Cardiac fibroblast (primary cell): ENCODE measurements at regions not wholly inside any gene's neighbourhood (a gene's known extent, or its start where the extent isn't known, plus 50 kb on each side); places are given as distances from the start of the nearest gene placed in this dataset.
"Not testable (repeated sequence)": the region's sequence is repeated elsewhere in the genome, so short reads cannot be mapped to it uniquely, and the experiment has no call there.

ENCODE experiments used
- DNase-seq, 2 donors: peaks; one replicate each; pipeline versions ENCODE4 v3.0.0 to v3.0.0-alpha.2; 2010; ENCODE audit warnings: low read depth in 2 of 2
- H3K4me3 ChIP-seq, 2 donors: replicated peaks in 1 of 2; 1 replicate in 1 of 2; 2 replicates in 1 of 2; pipeline ENCODE4 v1.5.1; 2011; ENCODE audit warnings: low read depth in 2 of 2, low read length in 2 of 2, mild to moderate bottlenecking in 2 of 2, moderate library complexity in 1 of 2
- TF ChIP-seq, protein P1 (sequence below): IDR thresholded peaks from one replicate; pipeline ENCODE4 v1.5.1; 2011; ENCODE audit warnings: low read depth, mild to moderate bottlenecking, low read length, inconsistent platforms

DNA sequence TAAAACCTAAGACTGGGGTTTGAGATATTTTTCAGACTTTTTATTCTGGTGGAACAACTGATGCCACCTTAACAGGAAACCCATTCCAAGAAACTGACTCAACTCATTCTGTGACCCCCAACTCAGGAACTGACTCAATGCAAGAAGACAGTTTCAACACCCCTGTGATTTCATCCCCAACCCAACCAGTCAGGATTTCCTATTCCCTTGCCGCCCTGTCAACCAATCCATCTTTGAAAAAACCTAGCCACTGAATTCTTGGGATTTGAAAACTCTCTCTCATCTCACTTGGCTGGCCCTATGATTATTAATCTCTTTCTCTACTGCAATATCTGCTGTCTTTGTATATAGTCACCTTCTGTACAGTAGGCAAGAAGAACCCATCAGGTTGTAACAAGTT is 1211.9 kb upstream of the ATXN8OS start:
- H3K4me3 ChIP-seq, result no peak overlapping the region
- TF ChIP-seq, protein P1, sequence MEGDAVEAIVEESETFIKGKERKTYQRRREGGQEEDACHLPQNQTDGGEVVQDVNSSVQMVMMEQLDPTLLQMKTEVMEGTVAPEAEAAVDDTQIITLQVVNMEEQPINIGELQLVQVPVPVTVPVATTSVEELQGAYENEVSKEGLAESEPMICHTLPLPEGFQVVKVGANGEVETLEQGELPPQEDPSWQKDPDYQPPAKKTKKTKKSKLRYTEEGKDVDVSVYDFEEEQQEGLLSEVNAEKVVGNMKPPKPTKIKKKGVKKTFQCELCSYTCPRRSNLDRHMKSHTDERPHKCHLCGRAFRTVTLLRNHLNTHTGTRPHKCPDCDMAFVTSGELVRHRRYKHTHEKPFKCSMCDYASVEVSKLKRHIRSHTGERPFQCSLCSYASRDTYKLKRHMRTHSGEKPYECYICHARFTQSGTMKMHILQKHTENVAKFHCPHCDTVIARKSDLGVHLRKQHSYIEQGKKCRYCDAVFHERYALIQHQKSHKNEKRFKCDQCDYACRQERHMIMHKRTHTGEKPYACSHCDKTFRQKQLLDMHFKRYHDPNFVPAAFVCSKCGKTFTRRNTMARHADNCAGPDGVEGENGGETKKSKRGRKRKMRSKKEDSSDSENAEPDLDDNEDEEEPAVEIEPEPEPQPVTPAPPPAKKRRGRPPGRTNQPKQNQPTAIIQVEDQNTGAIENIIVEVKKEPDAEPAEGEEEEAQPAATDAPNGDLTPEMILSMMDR, result no peak
- no peak for DNase-seq

DNA sequence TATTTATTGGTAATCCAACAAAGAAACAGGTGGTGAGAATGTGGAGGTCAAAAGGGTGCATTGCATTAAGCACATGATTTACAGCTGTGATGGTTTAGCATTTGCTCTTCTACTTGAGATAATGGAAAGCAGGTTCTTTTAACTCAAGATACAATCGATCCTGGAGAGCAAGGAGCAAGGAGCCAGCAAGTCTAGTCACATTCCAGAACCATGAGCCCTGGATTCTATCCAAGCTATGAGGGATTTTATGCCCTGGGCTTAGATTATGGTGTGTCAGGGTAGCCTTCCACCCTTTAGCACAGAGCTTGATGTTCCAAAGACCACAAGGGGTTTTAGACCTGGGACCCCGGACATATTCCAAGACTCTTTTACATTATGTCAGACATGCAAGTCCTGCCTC is 1213.9 kb upstream of the ATXN8OS start:
- DNase-seq, H3K4me3 ChIP-seq: not testable (repeated sequence)

DNA sequence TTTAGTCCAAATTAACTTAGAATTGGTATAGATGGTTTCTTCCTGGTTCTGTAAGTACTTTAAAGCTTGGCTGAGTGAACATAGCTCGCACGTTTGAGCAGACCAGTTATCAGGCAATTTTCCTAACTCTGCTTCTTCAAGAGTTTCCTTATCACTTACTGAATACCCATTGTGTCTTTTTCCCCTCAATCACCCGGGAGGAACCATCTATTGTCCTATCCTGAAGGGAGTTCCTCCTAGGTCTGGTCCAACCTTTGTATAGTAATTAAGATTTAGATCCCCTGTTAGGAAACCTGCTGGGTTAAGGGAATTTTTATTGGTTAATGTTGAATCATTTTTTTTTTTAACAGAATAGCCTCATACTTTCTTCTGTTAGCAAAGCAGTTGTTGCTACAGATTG is 1215.0 kb upstream of the ATXN8OS start:
- H3K4me3 ChIP-seq, DNase-seq: not testable (repeated sequence)

DNA sequence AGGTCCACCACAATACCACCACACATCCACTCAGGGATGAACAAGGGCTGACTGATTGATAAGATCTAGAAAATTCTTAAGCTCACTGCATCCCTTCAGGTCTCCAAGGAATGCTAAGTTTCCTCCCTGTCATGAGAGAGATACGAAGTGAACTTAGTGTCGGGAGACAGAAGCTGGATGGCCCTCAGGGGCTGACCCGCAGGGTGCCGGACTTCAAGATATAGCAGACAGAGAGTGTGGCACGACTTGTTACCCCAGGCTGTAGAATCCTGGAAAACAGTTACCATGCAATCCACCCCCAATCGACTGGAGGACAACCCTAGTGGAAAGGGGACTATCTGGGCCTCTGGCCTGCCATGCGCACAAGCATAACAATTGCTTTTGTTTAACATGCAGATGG is 1217.5 kb upstream of the ATXN8OS start:
- H3K4me3 ChIP-seq, DNase-seq: not testable (repeated sequence)

DNA sequence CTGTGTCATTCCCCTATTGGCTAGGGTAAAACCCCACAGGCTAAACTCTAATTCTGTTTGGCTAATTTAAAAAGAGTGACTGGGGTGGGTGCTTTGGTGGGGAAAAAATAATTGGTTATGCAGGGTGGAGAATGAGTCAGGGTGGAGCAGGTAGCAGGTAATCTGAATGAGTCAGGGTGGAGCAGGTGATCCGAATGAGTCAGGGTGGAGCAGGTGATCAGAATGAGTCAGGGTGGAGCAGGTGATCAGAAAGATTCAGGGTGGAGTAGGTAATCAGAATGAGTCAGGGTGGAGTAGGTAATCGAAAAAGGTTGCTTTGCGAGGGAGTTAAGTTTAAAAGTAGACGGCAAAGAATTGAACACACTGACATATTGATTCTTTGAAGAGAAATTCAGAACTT is 1218.8 kb upstream of the ATXN8OS start:
- DNase-seq, result no peak
- TF ChIP-seq, protein P1, result no peak
- no peak overlapping the region for H3K4me3 ChIP-seq

GRCh38 chr13:68872338-68872737 is 1235.3 kb upstream of the ATXN8OS start:
- DNase-seq, result no peak
- TF ChIP-seq, protein P1, result no peak
- no peak overlapping the region for H3K4me3 ChIP-seq

- H3K4me3 ChIP-seq, result no peak overlapping the region
- no peak for DNase-seq
- TF ChIP-seq, protein P1, result no peak
Measured at GRCh38 chr13:68851026-68851425, 1256.6 kb upstream of the ATXN8OS start.

- TF ChIP-seq, protein P1, result no peak
- H3K4me3 ChIP-seq, result no peak overlapping the region
- no peak for DNase-seq
Measured at GRCh38 chr13:68850160-68850559, 1257.5 kb upstream of the ATXN8OS start.

- DNase-seq, result no peak
- H3K4me3 ChIP-seq, result no peak overlapping the region
- TF ChIP-seq, protein P1, result no peak
Measured at GRCh38 chr13:68846663-68847062, 1261.0 kb upstream of the ATXN8OS start.
